Ovary (tissue), 7 donors: ENCODE measurements at regions not wholly inside any gene's neighbourhood (a gene's known extent, or its start where the extent isn't known, plus 50 kb on each side); places are given as distances from the start of the nearest gene placed in this dataset.

Experiments used
- DNase-seq, 5 donors: peaks; one replicate each; pipeline ENCODE4 v3.0.0-alpha.2; 2019 to 2020
- H3K27ac ChIP-seq, 2 donors: fragments of 200-600 bp; one replicate each; pipeline versions ENCODE4 v1.5.1 to v1.8.0; 2019 to 2022
- H3K27me3 ChIP-seq: fragments of 200-600 bp; one replicate; pipeline ENCODE4 v1.8.0; 2022
- H3K36me3 ChIP-seq: fragments of 200-600 bp; sonication (generic); one replicate; pipeline ENCODE4 v1.5.1; 2019
- H3K4me1 ChIP-seq: one replicate; pipeline ENCODE4 v1.8.1; 2013; ENCODE audit warnings: mild to moderate bottlenecking, moderate library complexity; ENCODE audit not compliant: insufficient read depth
- H3K4me3 ChIP-seq: fragments of 200-600 bp; sonication (generic); one replicate; pipeline ENCODE4 v1.5.1; 2017
- H3K9me3 ChIP-seq, 2 donors: fragments of 200-600 bp in 1 of 2; sonication (generic) in 1 of 2; one replicate each; pipeline versions ENCODE4 v1.5.1 to v1.8.1; 2013 to 2019; ENCODE audit warnings: mild to moderate bottlenecking in 1 of 2, moderate library complexity in 1 of 2
- CTCF ChIP-seq, 3 donors: fragments of 450-650 bp in 2 of 3; fragments of 200-600 bp in 1 of 3; IDR thresholded peaks; one replicate each; pipeline versions ENCODE4 v1.5.1 to v1.8.0; 2016 to 2022; ENCODE audit warnings: antibody characterized with exemption in 3 of 3, mild to moderate bottlenecking in 1 of 3
- EP300 ChIP-seq: sonication (generic); formaldehyde crosslinking; IDR thresholded peaks from one replicate; pipeline ENCODE4 v1.6.1; 2017; ENCODE audit warnings: antibody characterized with exemption
- POLR2A ChIP-seq: fragments of 450-650 bp; IDR thresholded peaks from one replicate; pipeline ENCODE4 v1.6.1; 2017; ENCODE audit warnings: antibody characterized with exemption, mild to moderate bottlenecking, moderate library complexity
- WGBS, 3 donors: extraction: QIAGEN DNeasy Blood & Tissue Kit in 1 of 3; methylation state at CpG; one replicate each; pipeline versions ENCODE4 v1.1.5 to v1.1.7; 2013 to 2017; 5-methylcytosine and 5-hydroxymethylcytosine counted together
- intact Hi-C, 4 donors: fragments of 100-400 bp; cut with DNase I; formaldehyde crosslinking; loops; one replicate each; pipeline versions ENCODE4 v1.11.0 to v1.15.1; 2022 to 2023
- donor health status: DM: no; HTN: no; CAD: no; lungs with moderate emphysema.
- donor health status: DM: no; HTN: no; CAD: no.
- donor health status: Bipolar disorder and iron deficiency.
- donor health status: DM: no; HTN: no; CAD: no.
- donor health status: DM: yes; HTN: yes; CAD: no.

GRCh38 chr6:23981923-23982322 lies 144.1 kb upstream of the NRSN1 start:
- no peak for DNase-seq
- H3K27ac ChIP-seq, result no peak overlapping the region
- TF ChIP-seq CTCF (IDR thresholded peaks at IDR 0.05) (no peak), POLR2A (no peak), EP300 (no peak)
- intact Hi-C loops, result no loop called here
- H3K4me3 ChIP-seq, result no peak overlapping the region
- no peaks in the 10 kb centered on the region for H3K9me3 ChIP-seq
- no peaks in the 10 kb centered on the region for H3K36me3 ChIP-seq
- no peaks in the 10 kb centered on the region for H3K27me3 ChIP-seq
- H3K4me1 ChIP-seq, result no peaks in the 10 kb centered on the region
- WGBS, 3 donors, result 73 to 95% (median 86%) methylated on average over 6 of the region's 6 CpGs

DNA sequence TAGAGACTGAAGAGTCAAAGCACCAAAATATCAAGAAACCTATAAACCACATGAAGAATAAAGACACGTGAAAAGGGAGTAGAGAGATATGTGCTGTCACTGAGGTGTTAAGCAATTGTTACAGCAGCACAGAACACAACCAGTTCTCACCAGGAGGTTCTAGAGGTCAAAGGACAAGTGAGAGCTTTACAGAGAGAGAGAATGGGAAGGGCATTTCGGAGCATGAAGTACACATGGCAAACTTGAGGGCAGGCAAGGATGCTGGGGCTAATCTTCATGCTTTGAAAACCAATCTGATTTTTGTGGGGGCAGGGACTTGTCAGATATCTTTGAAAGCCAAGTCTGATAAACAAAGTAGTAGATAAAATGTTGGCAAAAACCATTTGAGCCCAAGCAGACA lies 142.3 kb upstream of the NRSN1 start:
- Histone ChIP-seq H3K4me1 (no peaks in the 10 kb centered on the region), H3K27ac (no peak overlapping the region)
- intact Hi-C loops, result no loop called here

DNA sequence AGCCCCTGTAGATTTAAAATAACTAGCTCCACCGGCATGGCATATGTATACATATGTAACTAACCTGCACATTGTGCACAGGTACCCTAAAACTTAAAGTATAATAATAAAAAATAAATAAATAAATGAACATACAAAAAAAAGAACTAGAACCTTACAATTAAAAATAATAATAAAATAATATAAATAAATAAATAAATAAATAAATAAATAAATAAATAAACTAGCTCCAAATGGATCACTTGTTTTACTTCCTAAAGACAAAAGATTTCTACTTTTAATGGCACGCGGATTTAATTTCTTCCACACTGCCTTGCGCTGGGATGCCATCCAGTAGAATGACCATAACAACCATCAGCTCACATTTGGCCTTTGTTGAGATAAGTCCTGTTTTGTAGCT lies 141.0 kb upstream of the NRSN1 start:
- intact Hi-C loops, result no loop called here
- H3K27me3 ChIP-seq, result no peaks in the 10 kb centered on the region
- H3K4me3 ChIP-seq, result no peak overlapping the region
- DNase-seq, result no peak
- H3K4me1 ChIP-seq, result no peaks in the 10 kb centered on the region
- WGBS, 3 donors, result 94 to 95% (median 94%) methylated on average over 4 of the region's 4 CpGs
- TF ChIP-seq EP300 (no peak), POLR2A (no peak), CTCF (IDR thresholded peaks at IDR 0.05) (no peak)
- H3K27ac ChIP-seq, result no peak overlapping the region
- no peaks in the 10 kb centered on the region for H3K9me3 ChIP-seq
- H3K36me3 ChIP-seq, result no peaks in the 10 kb centered on the region

More for the DNA sequence above, 142.3 kb upstream of the NRSN1 start:
- H3K9me3 ChIP-seq, result no peaks in the 10 kb centered on the region
- no peaks in the 10 kb centered on the region for H3K36me3 ChIP-seq
- 37 to 67% (median 60%) methylated on average over 2 of the region's 2 CpGs for WGBS, 3 donors
- TF ChIP-seq CTCF (IDR thresholded peaks at IDR 0.05), result no peak
- no peak for TF ChIP-seq EP300
- TF ChIP-seq POLR2A, result no peak
- H3K4me3 ChIP-seq, result no peak overlapping the region
- no peak for DNase-seq
- H3K27me3 ChIP-seq, result no peaks in the 10 kb centered on the region

GRCh38 chr6:23989885-23990533 lies 136.0 kb upstream of the NRSN1 start:
- intact Hi-C loops, result no loop called here
- no peak overlapping the region for H3K4me3 ChIP-seq
- no peak for DNase-seq
- no peaks in the 10 kb centered on the region for H3K27me3 ChIP-seq
- H3K36me3 ChIP-seq, result no peaks in the 10 kb centered on the region
- H3K27ac ChIP-seq, result no peak overlapping the region
- WGBS, 3 donors, result 82 to 91% (median 87%) methylated on average over 3 of the region's 3 CpGs
- H3K9me3 ChIP-seq, result no peaks in the 10 kb centered on the region
- H3K4me1 ChIP-seq, result no peaks in the 10 kb centered on the region
- TF ChIP-seq EP300 (no peak), CTCF (IDR thresholded peaks at IDR 0.05) (no peak), POLR2A (no peak)
